CD4-positive, alpha-beta T cell treated with Interleukin-6 at 100 ng/mL for 8 hours (primary cell): ENCODE measurements at regions not wholly inside any gene's neighbourhood (a gene's known extent, or its start where the extent isn't known, plus 50 kb on each side); places are given as distances from the start of the nearest gene placed in this dataset.

Source experiments
- DNase-seq: peaks from one replicate; pipeline ENCODE4 v3.0.0-alpha.2; 2020; ENCODE audit warnings: mixed read lengths, low spot score

GRCh38 chr3:158970006-158970405, 168.2 kb downstream of the MFSD1 start:
- no peak for DNase-seq

GRCh38 chr3:158974904-158975303, 173.1 kb downstream of the MFSD1 start:
- DNase-seq = no peak

- no peak for DNase-seq
Measured at GRCh38 chr3:158976966-158977365, 175.1 kb downstream of the MFSD1 start.

GRCh38 chr3:158977497-158977896, 175.6 kb downstream of the MFSD1 start:
- no peak for DNase-seq

GRCh38 chr3:158983216-158984099, 181.6 kb downstream of the MFSD1 start:
- no peak for DNase-seq

GRCh38 chr3:158991146-158991705, 189.4 kb downstream of the MFSD1 start:
- DNase-seq = no peak

GRCh38 chr3:158992463-158992862, 190.6 kb downstream of the MFSD1 start:
- DNase-seq = no peak

GRCh38 chr3:158994386-158994785, 192.5 kb downstream of the MFSD1 start:
- DNase-seq = no peak

- no peak for DNase-seq
Measured at GRCh38 chr3:159001711-159002110, 199.9 kb downstream of the MFSD1 start.

- no peak for DNase-seq
Measured at GRCh38 chr3:159005137-159005536, 203.3 kb downstream of the MFSD1 start.

GRCh38 chr3:159007331-159007730, 205.5 kb downstream of the MFSD1 start:
- DNase-seq = no peak

GRCh38 chr3:159008401-159008800, 206.5 kb downstream of the MFSD1 start:
- DNase-seq = no peak

GRCh38 chr3:159018341-159018740, 216.5 kb downstream of the MFSD1 start:
- DNase-seq = no peak

GRCh38 chr3:159025733-159026132, 223.9 kb downstream of the MFSD1 start:
- DNase-seq = no peak

- no peak for DNase-seq
Measured at GRCh38 chr3:159026510-159026909, 224.7 kb downstream of the MFSD1 start.

- no peak for DNase-seq
Measured at GRCh38 chr3:159028706-159029105, 226.9 kb downstream of the MFSD1 start.

- no peak for DNase-seq
Measured at GRCh38 chr3:159029306-159030026, 227.6 kb downstream of the MFSD1 start.

- no peak for DNase-seq
Measured at GRCh38 chr3:159030138-159030670, 228.3 kb downstream of the MFSD1 start.

- DNase-seq = no peak
Measured at GRCh38 chr3:159030886-159031679, 229.2 kb downstream of the MFSD1 start.

- DNase-seq = no peak
Measured at GRCh38 chr3:159032311-159032710, 230.5 kb downstream of the MFSD1 start.

GRCh38 chr3:159038405-159038804, 236.6 kb downstream of the MFSD1 start:
- no peak for DNase-seq

GRCh38 chr3:159039286-159039685, 237.4 kb downstream of the MFSD1 start:
- DNase-seq = no peak
